ENCODE measurements at regions not wholly inside any gene's neighbourhood (a gene's known extent, or its start where the extent isn't known, plus 50 kb on each side); places are given as distances from the start of the nearest gene placed in this dataset.
"Not testable (repeated sequence)": the region's sequence is repeated elsewhere in the genome, so short reads cannot be mapped to it uniquely, and the experiment has no call there.

GRCh38 chr14:22180045-22180444, 409.0 kb downstream of the DAD1 start:
- Histone ChIP-seq H3K4me1 (ENCODE audit: control insufficient read depth, insufficient read depth, low read length) (no peaks in the 10 kb centered on the region), H3K4me3 (ENCODE audit: low read length) (no peak overlapping the region), H3K9me3 (ENCODE audit: control insufficient read depth, insufficient read depth, low read length) (no peaks in the 10 kb centered on the region), H3K36me3 (ENCODE audit: control insufficient read depth, insufficient read depth, low read length) (no peaks in the 10 kb centered on the region), H3K27ac (ENCODE audit: low read length) (no peak overlapping the region), H3K27me3 (ENCODE audit: control insufficient read depth, insufficient read depth, low read length) (no peaks in the 10 kb centered on the region)
- WGBS (ENCODE audit: insufficient coverage, insufficient read length), result no CpG with 5 or more reads among the region's 1 CpG
- DNase-seq (ENCODE audit: low read depth, low spot score), result no peak

- Histone ChIP-seq H3K4me1 (ENCODE audit: control insufficient read depth, insufficient read depth, low read length) (no peaks in the 10 kb centered on the region), H3K27ac (ENCODE audit: low read length) (no peak overlapping the region), H3K36me3 (ENCODE audit: control insufficient read depth, insufficient read depth, low read length) (no peaks in the 10 kb centered on the region), H3K9me3 (ENCODE audit: control insufficient read depth, insufficient read depth, low read length) (no peaks in the 10 kb centered on the region), H3K27me3 (ENCODE audit: control insufficient read depth, insufficient read depth, low read length) (no peaks in the 10 kb centered on the region), H3K4me3 (ENCODE audit: low read length) (no peak overlapping the region)
- WGBS (ENCODE audit: insufficient coverage, insufficient read length), result no CpG with 5 or more reads among the region's 3 CpGs
- DNase-seq (ENCODE audit: low read depth, low spot score), result no peak
These were observed 409.8 kb downstream of the DAD1 start for GRCh38 chr14:22179190-22179589.

- WGBS (ENCODE audit: insufficient coverage, insufficient read length), result no CpG with 5 or more reads among the region's 2 CpGs
- DNase-seq (ENCODE audit: low read depth, low spot score), result no peak
- no peak overlapping the region for H3K4me3 ChIP-seq (ENCODE audit: low read length)
- H3K36me3 ChIP-seq (ENCODE audit: control insufficient read depth, insufficient read depth, low read length), result no peaks in the 10 kb centered on the region
- H3K27me3 ChIP-seq (ENCODE audit: control insufficient read depth, insufficient read depth, low read length), result no peaks in the 10 kb centered on the region
- H3K4me1 ChIP-seq (ENCODE audit: control insufficient read depth, insufficient read depth, low read length), result no peaks in the 10 kb centered on the region
- no peaks in the 10 kb centered on the region for H3K9me3 ChIP-seq (ENCODE audit: control insufficient read depth, insufficient read depth, low read length)
- H3K27ac ChIP-seq (ENCODE audit: low read length), result no peak overlapping the region
These were observed 410.6 kb downstream of the DAD1 start for GRCh38 chr14:22178333-22178839.

- no CpG with 5 or more reads among the region's 4 CpGs for WGBS (ENCODE audit: insufficient coverage, insufficient read length)
- Histone ChIP-seq H3K4me3 (ENCODE audit: low read length) (no peak overlapping the region), H3K27me3 (ENCODE audit: control insufficient read depth, insufficient read depth, low read length) (no peaks in the 10 kb centered on the region), H3K27ac (ENCODE audit: low read length) (no peak overlapping the region), H3K9me3 (ENCODE audit: control insufficient read depth, insufficient read depth, low read length) (no peaks in the 10 kb centered on the region), H3K36me3 (ENCODE audit: control insufficient read depth, insufficient read depth, low read length) (no peaks in the 10 kb centered on the region), H3K4me1 (ENCODE audit: control insufficient read depth, insufficient read depth, low read length) (no peaks in the 10 kb centered on the region)
- DNase-seq (ENCODE audit: low read depth, low spot score), result no peak
These were observed 411.2 kb downstream of the DAD1 start for GRCh38 chr14:22177870-22178269.

DNA sequence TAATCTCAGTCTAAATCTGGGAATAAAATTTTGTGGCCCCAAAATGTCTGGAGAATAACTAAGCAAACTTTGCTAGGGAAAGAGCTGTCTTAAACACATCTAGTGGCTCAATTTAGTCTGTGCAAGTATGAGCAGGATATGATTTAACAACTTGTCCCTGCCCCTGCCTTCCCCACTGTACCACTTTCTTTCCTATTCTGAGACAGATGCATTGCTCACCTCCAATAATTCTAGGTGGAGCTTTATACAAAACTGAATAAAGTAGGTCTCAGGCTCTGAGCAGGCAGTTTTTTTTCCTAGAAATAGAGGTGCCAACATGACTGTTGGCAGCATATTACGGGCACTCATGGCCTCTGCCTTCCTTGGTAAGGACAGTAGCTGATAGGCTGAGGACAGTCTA, 412.1 kb downstream of the DAD1 start:
- Histone ChIP-seq H3K27me3 (ENCODE audit: control insufficient read depth, insufficient read depth, low read length) (no peaks in the 10 kb centered on the region), H3K4me1 (ENCODE audit: control insufficient read depth, insufficient read depth, low read length) (no peaks in the 10 kb centered on the region), H3K9me3 (ENCODE audit: control insufficient read depth, insufficient read depth, low read length) (no peaks in the 10 kb centered on the region), H3K4me3 (ENCODE audit: low read length) (no peak overlapping the region), H3K27ac (ENCODE audit: low read length) (no peak overlapping the region), H3K36me3 (ENCODE audit: control insufficient read depth, insufficient read depth, low read length) (no peaks in the 10 kb centered on the region)
- WGBS (ENCODE audit: insufficient coverage, insufficient read length), result no CpG with 5 or more reads among the region's 1 CpG
- DNase-seq (ENCODE audit: low read depth, low spot score), result no peak

GRCh38 chr14:22175278-22175558, 413.8 kb downstream of the DAD1 start:
- not testable (repeated sequence) for H3K27ac ChIP-seq (ENCODE audit: low read length); H3K4me1 ChIP-seq (ENCODE audit: control insufficient read depth, insufficient read depth, low read length); H3K9me3 ChIP-seq (ENCODE audit: control insufficient read depth, insufficient read depth, low read length); H3K27me3 ChIP-seq (ENCODE audit: control insufficient read depth, insufficient read depth, low read length); H3K36me3 ChIP-seq (ENCODE audit: control insufficient read depth, insufficient read depth, low read length); H3K4me3 ChIP-seq (ENCODE audit: low read length); DNase-seq (ENCODE audit: low read depth, low spot score)
- no CpG with 5 or more reads among the region's 1 CpG for WGBS (ENCODE audit: insufficient coverage, insufficient read length)

GRCh38 chr14:22174412-22175277, 414.4 kb downstream of the DAD1 start:
- H3K9me3 ChIP-seq (ENCODE audit: control insufficient read depth, insufficient read depth, low read length), result no peaks in the 10 kb centered on the region
- no peak for DNase-seq (ENCODE audit: low read depth, low spot score)
- H3K4me3 ChIP-seq (ENCODE audit: low read length), result no peak overlapping the region
- no peaks in the 10 kb centered on the region for H3K4me1 ChIP-seq (ENCODE audit: control insufficient read depth, insufficient read depth, low read length)
- no peak overlapping the region for H3K27ac ChIP-seq (ENCODE audit: low read length)
- no peaks in the 10 kb centered on the region for H3K36me3 ChIP-seq (ENCODE audit: control insufficient read depth, insufficient read depth, low read length)
- no peaks in the 10 kb centered on the region for H3K27me3 ChIP-seq (ENCODE audit: control insufficient read depth, insufficient read depth, low read length)
- WGBS (ENCODE audit: insufficient coverage, insufficient read length), result no CpG with 5 or more reads among the region's 8 CpGs

GRCh38 chr14:22168092-22168955, 420.7 kb downstream of the DAD1 start:
- Histone ChIP-seq H3K36me3 (ENCODE audit: control insufficient read depth, insufficient read depth, low read length) (no peaks in the 10 kb centered on the region), H3K9me3 (ENCODE audit: control insufficient read depth, insufficient read depth, low read length) (no peaks in the 10 kb centered on the region), H3K27me3 (ENCODE audit: control insufficient read depth, insufficient read depth, low read length) (no peaks in the 10 kb centered on the region), H3K27ac (ENCODE audit: low read length) (no peak overlapping the region), H3K4me1 (ENCODE audit: control insufficient read depth, insufficient read depth, low read length) (no peaks in the 10 kb centered on the region), H3K4me3 (ENCODE audit: low read length) (no peak overlapping the region)
- DNase-seq (ENCODE audit: low read depth, low spot score), result no peak
- WGBS (ENCODE audit: insufficient coverage, insufficient read length), result no CpG with 5 or more reads among the region's 8 CpGs

DNA sequence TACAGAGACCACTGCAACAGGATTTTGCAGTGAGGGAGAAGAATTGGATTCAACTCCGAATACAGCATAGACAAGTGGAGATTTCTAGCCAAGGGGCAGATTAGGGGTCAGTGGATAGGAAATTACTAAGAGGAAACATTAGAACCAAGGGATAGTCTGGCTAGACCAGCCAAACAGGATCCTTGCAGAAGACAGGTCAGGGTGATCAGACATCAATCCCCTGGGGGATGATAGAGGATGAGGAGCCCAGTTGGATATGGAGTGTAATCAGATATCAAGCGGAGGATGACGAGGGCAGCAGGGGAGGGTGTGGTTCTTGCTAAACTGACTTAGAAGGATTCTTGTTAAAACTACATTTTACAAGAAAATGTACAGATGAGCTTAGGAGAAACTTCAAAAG, 424.4 kb downstream of the DAD1 start:
- no peak overlapping the region for H3K4me3 ChIP-seq (ENCODE audit: low read length)
- no peaks in the 10 kb centered on the region for H3K9me3 ChIP-seq (ENCODE audit: control insufficient read depth, insufficient read depth, low read length)
- no peak overlapping the region for H3K27ac ChIP-seq (ENCODE audit: low read length)
- H3K36me3 ChIP-seq (ENCODE audit: control insufficient read depth, insufficient read depth, low read length), result no peaks in the 10 kb centered on the region
- WGBS (ENCODE audit: insufficient coverage, insufficient read length), result no CpG with 5 or more reads among the region's 3 CpGs
- H3K27me3 ChIP-seq (ENCODE audit: control insufficient read depth, insufficient read depth, low read length), result no peaks in the 10 kb centered on the region
- DNase-seq (ENCODE audit: low read depth, low spot score), result no peak
- no peaks in the 10 kb centered on the region for H3K4me1 ChIP-seq (ENCODE audit: control insufficient read depth, insufficient read depth, low read length)

DNA sequence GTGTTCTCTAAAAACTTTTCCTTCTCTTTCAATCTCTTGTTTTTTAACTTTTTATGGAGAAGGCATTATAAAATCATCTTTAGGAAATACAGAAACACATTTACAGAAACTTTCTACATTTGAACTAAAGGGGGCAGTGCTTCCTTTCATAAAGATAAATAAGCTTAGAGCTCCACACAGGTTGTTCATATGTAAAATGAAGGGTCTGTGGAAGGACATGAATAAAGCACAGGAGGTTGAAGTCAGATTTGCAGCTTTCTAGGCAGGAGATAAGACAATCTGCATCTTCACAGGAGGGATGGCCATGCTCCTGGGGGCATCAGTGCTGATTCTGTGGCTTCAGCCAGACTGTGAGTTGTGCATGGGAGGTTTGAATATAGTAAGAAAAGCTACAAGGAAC, 426.0 kb downstream of the DAD1 start:
- Histone ChIP-seq H3K36me3 (ENCODE audit: control insufficient read depth, insufficient read depth, low read length) (no peaks in the 10 kb centered on the region), H3K27ac (ENCODE audit: low read length) (no peak overlapping the region), H3K4me3 (ENCODE audit: low read length) (no peak overlapping the region), H3K9me3 (ENCODE audit: control insufficient read depth, insufficient read depth, low read length) (no peaks in the 10 kb centered on the region), H3K27me3 (ENCODE audit: control insufficient read depth, insufficient read depth, low read length) (no peaks in the 10 kb centered on the region), H3K4me1 (ENCODE audit: control insufficient read depth, insufficient read depth, low read length) (no peaks in the 10 kb centered on the region)
- DNase-seq (ENCODE audit: low read depth, low spot score), result no peak

Data from iPS DF 6.9 (cell line).